Osteoblast (primary cell): ENCODE measurements at regions not wholly inside any gene's neighbourhood (a gene's known extent, or its start where the extent isn't known, plus 50 kb on each side); places are given as distances from the start of the nearest gene placed in this dataset.

ENCODE experiments used
- DNase-seq: peaks from one replicate; pipeline ENCODE4 v3.0.0; 2011; ENCODE audit warnings: low spot score, mixed read lengths; ENCODE audit not compliant: insufficient read length; ENCODE audit errors: missing footprints
- H2AFZ ChIP-seq: 2 replicates; pipeline ENCODE4 v1.6.0; 2011; ENCODE audit warnings: mild to moderate bottlenecking, low read length
- H3K27ac ChIP-seq: 2 replicates; pipeline ENCODE4 v1.5.1; 2011; ENCODE audit warnings: mild to moderate bottlenecking, low read depth, low read length, moderate library complexity
- H3K27me3 ChIP-seq: 2 replicates; pipeline ENCODE4 v1.6.0; 2012; ENCODE audit warnings: mild to moderate bottlenecking, control low read depth, inconsistent platforms, low read length, moderate library complexity; ENCODE audit not compliant: insufficient read depth
- H3K36me3 ChIP-seq: 2 replicates; pipeline ENCODE4 v1.5.1; 2011; ENCODE audit warnings: mild to moderate bottlenecking, low read length, control low read depth, moderate library complexity; ENCODE audit not compliant: insufficient read depth
- H3K4me1 ChIP-seq: 2 replicates; pipeline ENCODE4 v1.5.1; 2011; ENCODE audit warnings: mild to moderate bottlenecking, low read length, control low read depth, moderate library complexity; ENCODE audit not compliant: insufficient read depth
- H3K4me2 ChIP-seq: 2 replicates; pipeline ENCODE4 v1.6.0; 2011; ENCODE audit warnings: mild to moderate bottlenecking, low read length; ENCODE audit not compliant: insufficient read depth
- H3K4me3 ChIP-seq: fragments of 200-600 bp; sonication (generic); 3 replicates; pipeline ENCODE4 v1.5.1; 2012; ENCODE audit warnings: mild to moderate bottlenecking, low read length, inconsistent platforms; ENCODE audit not compliant: insufficient read depth
- H3K79me2 ChIP-seq: 2 replicates; pipeline ENCODE4 v1.6.0; 2012; ENCODE audit warnings: mild to moderate bottlenecking, low read length, control low read depth, inconsistent platforms; ENCODE audit not compliant: insufficient read depth
- H3K9me3 ChIP-seq: 2 replicates; pipeline ENCODE4 v1.5.1; 2011; ENCODE audit warnings: low read depth, low read length, control low read depth
- H4K20me1 ChIP-seq: 2 replicates; pipeline ENCODE4 v1.6.0; 2012; ENCODE audit warnings: mild to moderate bottlenecking, low read length, control low read depth; ENCODE audit not compliant: insufficient read depth
- CTCF ChIP-seq: IDR thresholded peaks from 2 replicates; pipeline ENCODE4 v1.5.1; 2011; ENCODE audit warnings: mild to moderate bottlenecking, low read depth, low read length, moderate library complexity; ENCODE audit errors: extremely low read depth

DNA sequence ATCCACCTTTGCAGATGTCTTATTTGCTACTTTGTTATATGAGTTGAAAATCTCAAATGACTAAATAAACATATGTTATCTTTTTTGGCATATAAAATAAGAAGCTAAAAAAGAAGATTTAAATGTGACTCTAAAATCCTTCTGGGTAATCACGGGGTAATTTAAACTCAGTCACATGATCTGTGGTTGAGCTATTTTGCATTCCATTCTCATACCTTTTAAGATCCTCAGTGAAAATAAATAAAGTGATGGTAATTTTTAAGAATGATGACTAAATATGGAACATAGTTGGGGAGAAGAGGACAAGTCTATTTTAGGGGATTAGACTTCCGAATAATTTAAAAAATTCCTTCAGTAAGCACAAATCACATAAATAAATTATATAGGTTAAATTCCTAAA lies 1076.8 kb downstream of the TUSC7 start:
- Histone ChIP-seq H3K36me3 (no peaks in the 10 kb centered on the region), H3K4me1 (peaks cover 6% of the 10 kb centered on the region), H2AFZ (no peak overlapping the region), H3K9me3 (no peaks in the 10 kb centered on the region), H3K4me2 (no peak overlapping the region), H3K4me3 (no peak overlapping the region), H4K20me1 (no peaks in the 10 kb centered on the region), H3K27ac (no peak overlapping the region), H3K27me3 (no peaks in the 10 kb centered on the region), H3K79me2 (no peaks in the 10 kb centered on the region)
- TF ChIP-seq CTCF, result no peak
- DNase-seq, result no peak

DNA sequence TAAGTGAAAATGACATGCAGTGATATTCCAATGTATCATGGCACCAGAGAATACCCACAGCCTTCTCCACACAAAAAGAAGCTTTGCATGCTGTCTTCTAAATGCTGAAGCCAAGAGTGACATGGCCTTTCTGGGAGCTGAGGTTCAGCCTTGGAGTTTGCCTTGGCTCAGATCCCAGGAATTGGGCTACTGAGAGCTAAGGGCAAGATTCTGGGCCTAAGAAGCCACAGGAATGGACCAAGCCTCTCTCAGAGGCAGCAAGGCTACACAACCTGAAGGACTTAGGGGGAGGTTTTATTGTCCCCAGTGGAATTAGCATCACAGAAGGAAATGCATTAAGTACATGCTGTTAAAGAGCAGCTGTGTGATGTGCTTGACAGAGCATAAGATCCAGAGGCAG lies 1078.5 kb downstream of the TUSC7 start:
- Histone ChIP-seq H3K4me2 (no peak overlapping the region), H3K36me3 (no peaks in the 10 kb centered on the region)

DNA sequence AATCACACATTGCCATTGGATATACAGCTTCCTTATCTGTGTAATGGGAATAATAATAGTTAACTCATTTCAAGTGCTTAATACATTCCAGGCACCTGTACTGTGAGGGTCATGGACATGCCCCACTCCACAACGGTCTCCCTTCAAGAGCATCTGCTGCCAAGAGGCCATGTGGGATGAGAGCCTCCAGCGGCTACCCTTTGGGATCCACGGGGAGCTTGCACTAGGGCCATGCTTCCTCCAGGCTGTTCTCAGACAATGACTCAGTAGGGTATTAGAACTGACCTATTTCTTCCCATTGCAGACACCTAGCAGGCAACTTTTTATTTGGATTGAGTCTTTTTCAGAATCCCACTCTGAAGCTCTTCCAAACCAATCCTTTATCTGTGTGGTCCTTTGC lies 1078.9 kb downstream of the TUSC7 start:
- H3K4me1 ChIP-seq, result peaks cover 6% of the 10 kb centered on the region
- no peaks in the 10 kb centered on the region for H4K20me1 ChIP-seq
- H3K27me3 ChIP-seq, result peaks cover under 1% of the 10 kb centered on the region
- TF ChIP-seq CTCF, result no peak
- H3K36me3 ChIP-seq, result no peaks in the 10 kb centered on the region
- H3K4me3 ChIP-seq, result no peak overlapping the region
- H3K9me3 ChIP-seq, result no peaks in the 10 kb centered on the region
- no peak overlapping the region for H3K27ac ChIP-seq
- no peak for DNase-seq
- H3K4me2 ChIP-seq, result no peak overlapping the region
- no peaks in the 10 kb centered on the region for H3K79me2 ChIP-seq
- no peak overlapping the region for H2AFZ ChIP-seq

More for the DNA sequence above, 1078.5 kb downstream of the TUSC7 start:
- H2AFZ ChIP-seq, result no peak overlapping the region
- H3K9me3 ChIP-seq, result no peaks in the 10 kb centered on the region
- H4K20me1 ChIP-seq, result no peaks in the 10 kb centered on the region
- no peak overlapping the region for H3K27ac ChIP-seq
- DNase-seq, result peak; percentile 21
- TF ChIP-seq CTCF, result no peak
- no peaks in the 10 kb centered on the region for H3K79me2 ChIP-seq
- no peak overlapping the region for H3K4me3 ChIP-seq
- peaks cover 6% of the 10 kb centered on the region for H3K4me1 ChIP-seq
- H3K27me3 ChIP-seq, result no peaks in the 10 kb centered on the region

DNA sequence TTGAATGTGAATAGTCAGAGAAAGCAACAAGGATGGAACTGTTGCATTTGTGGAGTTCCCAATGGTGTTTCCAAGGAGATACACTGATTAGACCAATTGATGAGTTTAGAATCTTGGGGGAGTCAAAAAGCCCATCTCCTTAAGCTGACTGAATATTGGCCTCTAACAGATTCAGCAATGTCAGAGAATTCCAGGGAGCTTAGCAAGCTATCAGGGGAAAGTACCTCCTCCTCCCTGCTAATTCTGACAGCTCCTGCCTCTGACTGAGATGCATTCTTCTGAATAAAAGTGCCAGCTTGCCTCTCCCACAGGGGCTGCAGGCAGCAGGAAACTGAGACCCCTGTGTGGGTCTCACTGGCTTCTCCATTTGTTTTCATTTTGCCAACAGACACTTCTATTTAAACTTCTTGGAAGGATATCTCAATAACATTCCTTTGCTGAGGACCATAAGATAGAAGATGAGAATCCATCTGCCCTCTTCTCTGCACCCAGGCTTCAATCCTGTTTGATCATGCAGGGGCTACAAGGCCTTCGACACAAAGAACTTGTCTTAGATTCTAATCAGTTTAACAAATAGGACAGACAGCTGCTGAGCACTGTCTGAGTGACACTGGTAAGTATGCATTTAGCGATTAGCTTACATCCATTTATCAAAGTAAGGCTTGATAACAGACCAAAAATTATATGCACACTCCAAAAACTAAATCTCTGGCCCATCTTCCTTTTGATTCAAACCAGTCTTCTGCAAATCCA lies 1080.8 kb downstream of the TUSC7 start:
- no peaks in the 10 kb centered on the region for H3K36me3 ChIP-seq
- H3K27me3 ChIP-seq, result peaks cover 3% of the 10 kb centered on the region
- no peaks in the 10 kb centered on the region for H3K79me2 ChIP-seq
- no peaks in the 10 kb centered on the region for H4K20me1 ChIP-seq
- H2AFZ ChIP-seq, result no peak overlapping the region
- no peak overlapping the region for H3K27ac ChIP-seq
- peaks cover 6% of the 10 kb centered on the region for H3K4me1 ChIP-seq
- DNase-seq, result no peak
- H3K4me2 ChIP-seq, result no peak overlapping the region
- H3K9me3 ChIP-seq, result no peaks in the 10 kb centered on the region
- no peak for TF ChIP-seq CTCF
- H3K4me3 ChIP-seq, result no peak overlapping the region
